ENCODE measurements at regions not wholly inside any gene's neighbourhood (a gene's known extent, or its start where the extent isn't known, plus 50 kb on each side); places are given as distances from the start of the nearest gene placed in this dataset.
A peak's percentile ranks its signal among the peaks of the same experiment; 100 is the strongest.

DNA sequence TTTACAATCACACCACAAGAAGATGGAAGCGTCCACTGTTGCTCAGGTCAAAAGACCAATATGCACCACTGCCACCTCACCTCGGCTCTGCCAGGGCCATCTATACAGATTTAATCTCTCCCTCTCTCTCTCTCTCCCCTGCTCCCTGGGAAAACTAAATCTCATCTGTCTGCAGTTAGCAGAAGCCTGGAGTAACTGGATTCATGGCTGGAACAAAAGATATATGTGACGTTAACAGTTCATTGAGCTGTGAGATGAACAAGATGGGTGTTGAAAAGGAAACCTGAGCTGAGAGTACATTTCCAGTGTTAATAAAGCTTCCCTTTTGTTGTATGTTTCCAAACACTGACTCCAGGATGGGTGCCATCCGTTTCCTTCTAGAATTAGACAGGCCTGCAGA is 369.7 kb downstream of the CDK5RAP2 start:
- DNase-seq = no peak

- no peak for DNase-seq
These were observed 376.9 kb downstream of the CDK5RAP2 start for GRCh38 chr9:120202856-120203654.

DNA sequence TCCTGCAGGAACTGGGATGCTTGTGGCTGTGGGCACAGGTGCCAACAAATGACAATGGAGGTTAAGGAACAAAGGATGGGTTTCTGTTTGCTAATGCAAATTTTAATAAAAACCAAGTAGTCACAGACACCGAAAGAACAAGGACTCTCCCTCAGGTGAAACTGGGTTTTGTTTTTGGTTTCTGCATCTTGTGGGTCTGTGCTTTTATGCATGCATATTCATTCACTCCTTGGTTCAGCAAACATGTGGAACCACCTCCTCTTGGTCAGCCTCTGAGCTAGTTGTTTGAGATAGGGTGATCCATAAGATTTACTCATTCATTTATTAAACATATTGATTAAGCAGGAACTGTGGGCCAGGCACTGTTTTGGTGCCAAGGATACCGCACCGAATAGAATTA is 381.9 kb downstream of the CDK5RAP2 start:
- no peak for DNase-seq

GRCh38 chr9:120197605-120198004 is 382.4 kb downstream of the CDK5RAP2 start:
- DNase-seq = no peak

DNA sequence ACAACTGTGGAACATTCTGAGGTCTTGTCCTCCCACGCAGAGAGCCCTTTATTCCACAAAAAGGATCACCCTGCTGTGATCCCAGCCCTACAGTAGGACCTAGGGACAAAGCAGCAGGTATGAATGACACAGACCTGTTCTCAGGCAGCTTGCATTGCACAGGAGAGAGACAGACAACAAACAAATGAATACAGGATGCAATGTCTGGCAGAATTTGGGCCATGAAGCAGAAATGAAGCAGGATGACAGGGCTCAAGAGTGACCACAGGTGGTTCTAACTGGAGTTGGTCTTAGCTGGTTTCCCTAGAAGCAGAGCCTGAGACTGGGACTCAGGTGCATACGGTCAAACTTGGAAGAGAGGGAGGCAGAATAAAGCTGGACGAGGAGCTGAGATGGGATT is 388.8 kb downstream of the CDK5RAP2 start:
- no peak for DNase-seq

DNA sequence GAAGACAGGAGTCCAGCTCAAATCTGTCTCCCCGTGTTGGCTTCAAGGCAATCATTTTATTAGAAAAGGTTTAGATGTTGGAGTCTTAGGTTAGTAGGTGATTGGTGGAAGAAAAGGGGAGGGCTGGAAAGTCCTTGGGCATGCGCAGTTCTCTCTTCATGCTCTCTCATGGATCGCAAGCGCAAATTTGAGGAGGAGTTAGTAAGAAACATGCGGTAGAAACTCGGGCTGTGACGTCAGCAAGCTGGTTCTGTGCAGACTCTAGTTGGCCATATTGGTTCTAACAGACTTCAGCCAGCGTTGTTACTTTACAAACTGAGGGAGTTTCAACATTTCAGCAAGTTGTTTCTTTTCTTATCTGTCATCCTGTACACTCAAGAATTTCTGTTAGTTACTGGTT is 392.2 kb downstream of the CDK5RAP2 start:
- no peak for DNase-seq

- no peak for DNase-seq
These were observed 393.7 kb downstream of the CDK5RAP2 start for GRCh38 chr9:120186276-120186675.

GRCh38 chr9:120184266-120184665 is 395.7 kb downstream of the CDK5RAP2 start:
- DNase-seq = no peak

DNA sequence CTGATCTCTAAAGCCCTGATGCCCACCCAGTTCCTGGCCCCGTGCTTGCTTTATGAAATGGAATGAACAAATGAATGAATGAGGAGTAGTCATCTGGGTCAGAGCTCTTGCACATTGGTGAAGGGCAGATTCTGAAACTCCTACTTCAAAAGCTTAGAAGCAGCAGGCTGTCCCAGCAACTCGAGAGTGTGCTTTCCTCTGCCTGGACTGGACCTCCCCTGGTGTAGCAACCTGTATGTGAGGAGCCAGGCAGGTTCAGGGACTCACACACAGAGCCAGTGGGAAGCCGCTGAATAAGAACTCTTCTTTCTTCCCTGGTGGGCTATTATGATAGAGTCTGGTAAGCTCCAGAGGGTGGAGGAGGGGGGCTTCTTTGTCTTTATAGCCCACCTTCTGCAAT is 396.4 kb downstream of the CDK5RAP2 start:
- DNase-seq = no peak

DNA sequence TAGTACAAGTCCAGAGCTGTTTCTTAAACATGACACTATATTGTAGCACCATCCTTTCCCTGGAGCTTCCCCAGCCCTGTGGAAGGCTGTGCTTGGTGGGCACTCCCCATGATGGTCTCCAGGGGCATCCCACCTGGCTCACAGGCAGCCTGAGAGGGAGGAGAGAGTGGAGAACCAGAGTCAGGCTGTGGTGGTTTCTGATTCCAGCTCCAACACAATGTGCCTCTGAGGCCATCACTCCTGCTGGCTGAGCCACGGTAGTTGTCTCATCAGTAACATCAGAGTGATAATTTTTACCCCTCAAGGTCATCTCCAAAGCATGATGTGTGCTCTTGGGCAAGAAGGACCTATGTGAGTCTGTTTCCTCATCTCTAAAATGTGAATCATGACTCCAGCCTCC is 398.0 kb downstream of the CDK5RAP2 start:
- DNase-seq = no peak

DNA sequence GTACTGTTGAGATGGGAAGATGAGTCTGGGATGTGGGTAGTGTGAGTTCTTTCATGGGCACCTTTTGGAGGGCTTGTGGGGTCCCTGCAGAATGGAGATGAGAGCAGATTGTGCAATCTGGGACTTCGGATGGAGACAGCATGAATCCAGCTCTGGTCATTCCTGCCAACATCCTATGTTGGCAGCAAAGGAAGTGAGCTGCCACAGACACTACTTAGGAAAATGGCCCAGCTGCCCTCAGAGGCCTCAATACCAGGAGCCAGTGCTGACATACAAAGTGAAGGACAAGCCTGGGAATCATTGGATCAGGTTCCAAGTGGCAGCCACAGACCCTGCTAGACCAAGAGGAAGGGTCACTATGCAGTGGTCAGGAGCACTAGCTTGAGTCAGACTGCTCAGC is 402.8 kb downstream of the CDK5RAP2 start:
- DNase-seq = no peak

DNA sequence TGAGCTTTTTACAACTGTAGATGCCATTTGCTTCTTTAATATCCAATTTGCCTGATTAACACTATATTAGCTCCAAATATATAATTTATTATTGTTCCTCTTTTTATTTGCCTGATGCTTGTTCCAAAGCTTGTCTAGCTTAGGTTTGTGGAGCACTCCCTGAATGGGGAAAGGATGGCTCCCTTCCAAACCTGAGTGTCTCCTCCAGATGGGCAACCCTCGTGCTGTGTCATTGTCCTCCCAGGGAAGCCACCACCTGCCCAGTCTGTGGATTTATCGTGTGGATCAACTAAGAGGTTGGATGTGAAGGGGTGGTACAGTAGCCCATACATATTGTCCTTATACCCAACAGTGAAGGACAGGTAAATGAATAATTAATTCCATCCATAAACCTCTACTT is 404.9 kb downstream of the CDK5RAP2 start:
- no peak for DNase-seq

DNA sequence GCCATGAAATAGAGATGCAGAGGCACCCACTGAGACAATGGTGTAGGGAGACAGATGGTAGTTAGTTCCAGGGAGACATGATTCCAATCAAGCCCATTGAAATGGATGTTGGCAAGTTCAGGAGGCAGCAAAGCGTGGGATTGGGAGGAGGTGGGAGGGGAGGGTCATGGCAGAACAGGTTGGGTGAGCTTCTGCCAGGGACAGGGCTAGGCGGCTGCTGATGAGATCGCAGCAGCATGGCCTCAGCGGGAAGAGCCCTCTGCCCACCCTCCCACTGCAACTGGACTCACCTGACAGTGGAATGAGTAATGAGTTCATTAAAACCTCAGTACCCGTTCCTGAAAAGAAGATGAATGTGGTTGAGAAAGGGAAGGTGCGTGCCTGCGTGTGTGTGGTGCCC is 418.2 kb downstream of the CDK5RAP2 start:
- no peak for DNase-seq

- DNase-seq = no peak
These were observed 421.7 kb downstream of the CDK5RAP2 start for GRCh38 chr9:120158221-120158620.

DNA sequence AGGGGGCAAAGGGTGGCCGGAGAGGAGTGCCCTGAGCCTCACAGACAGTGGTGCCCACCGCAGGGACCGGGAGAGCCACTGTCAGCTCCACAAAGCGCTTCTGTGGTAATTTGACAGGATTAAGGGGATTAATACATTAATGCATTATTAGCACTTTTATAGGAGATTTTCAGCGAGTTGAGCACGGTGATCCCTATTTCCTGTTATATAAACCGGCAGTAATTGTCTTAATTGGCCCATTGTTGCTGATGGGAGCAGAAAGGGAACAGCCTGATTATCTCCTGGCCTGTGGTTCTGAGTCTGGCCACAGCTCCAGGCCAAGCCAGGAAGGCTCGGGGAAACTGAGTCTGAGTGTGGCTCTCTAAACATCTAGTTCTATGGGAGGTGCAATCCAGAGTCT is 423.6 kb downstream of the CDK5RAP2 start:
- DNase-seq = no peak

DNA sequence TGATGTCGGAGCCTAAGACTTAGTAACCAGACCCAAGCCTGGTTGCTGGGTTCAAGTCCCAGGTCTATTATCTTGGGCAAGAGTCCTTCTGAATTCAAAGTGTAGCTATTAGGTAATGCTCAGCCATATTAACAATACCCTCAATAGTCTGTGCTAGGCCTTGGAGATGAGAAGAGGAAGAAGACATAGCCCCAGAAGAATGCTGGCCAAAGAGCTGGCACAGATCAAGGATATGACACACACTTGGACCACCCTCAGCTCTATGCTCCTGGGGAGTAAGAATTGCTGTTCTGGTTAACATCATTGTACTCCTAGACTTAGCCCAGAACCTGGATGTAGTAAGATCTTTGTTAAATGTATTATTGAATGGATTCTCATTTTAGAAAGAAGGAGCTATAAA is 426.7 kb downstream of the CDK5RAP2 start:
- no peak for DNase-seq

DNA sequence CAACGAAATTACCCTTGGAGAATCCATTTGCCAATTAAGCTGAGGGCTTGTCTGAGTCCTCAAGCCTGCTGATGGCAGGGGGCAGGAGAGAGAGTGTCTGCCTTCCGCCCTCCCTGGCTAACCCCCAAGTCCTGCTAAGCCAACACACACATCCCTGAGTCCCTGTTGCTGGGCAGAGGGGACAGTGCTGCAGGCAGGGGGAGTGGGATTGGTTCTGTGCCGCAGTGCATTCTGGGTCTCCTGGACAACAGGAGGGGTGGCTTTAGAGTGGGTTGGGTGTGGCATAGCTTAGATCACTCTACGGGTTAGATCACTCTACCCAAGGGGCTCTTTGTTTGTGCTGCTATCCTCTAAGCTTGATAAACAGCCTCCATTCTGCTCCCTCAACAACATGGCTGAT is 427.7 kb downstream of the CDK5RAP2 start:
- DNase-seq = no peak

DNA sequence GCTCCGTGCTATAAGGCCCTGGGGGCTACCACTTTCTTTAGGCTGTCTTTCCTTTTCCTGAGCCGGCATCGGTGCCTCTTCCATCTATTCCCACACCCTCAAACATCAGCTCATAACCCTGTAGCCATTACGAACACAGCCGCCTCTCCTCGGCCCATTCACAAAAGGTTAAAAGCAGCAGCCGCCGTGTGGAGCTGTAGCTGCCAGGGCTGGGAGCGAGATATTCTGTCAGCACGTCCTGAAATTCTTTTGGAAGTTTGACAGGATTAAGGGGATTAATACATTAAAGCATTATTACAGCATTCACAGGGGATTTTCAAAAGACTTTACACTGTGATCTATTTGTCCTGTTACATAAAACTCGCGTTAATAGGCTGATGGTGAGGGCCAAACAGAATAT is 428.2 kb downstream of the CDK5RAP2 start:
- no peak for DNase-seq

- no peak for DNase-seq
These were observed 428.8 kb downstream of the CDK5RAP2 start for GRCh38 chr9:120151149-120151548.

GRCh38 chr9:120138955-120139354 is 441.0 kb downstream of the CDK5RAP2 start:
- DNase-seq = no peak

DNA sequence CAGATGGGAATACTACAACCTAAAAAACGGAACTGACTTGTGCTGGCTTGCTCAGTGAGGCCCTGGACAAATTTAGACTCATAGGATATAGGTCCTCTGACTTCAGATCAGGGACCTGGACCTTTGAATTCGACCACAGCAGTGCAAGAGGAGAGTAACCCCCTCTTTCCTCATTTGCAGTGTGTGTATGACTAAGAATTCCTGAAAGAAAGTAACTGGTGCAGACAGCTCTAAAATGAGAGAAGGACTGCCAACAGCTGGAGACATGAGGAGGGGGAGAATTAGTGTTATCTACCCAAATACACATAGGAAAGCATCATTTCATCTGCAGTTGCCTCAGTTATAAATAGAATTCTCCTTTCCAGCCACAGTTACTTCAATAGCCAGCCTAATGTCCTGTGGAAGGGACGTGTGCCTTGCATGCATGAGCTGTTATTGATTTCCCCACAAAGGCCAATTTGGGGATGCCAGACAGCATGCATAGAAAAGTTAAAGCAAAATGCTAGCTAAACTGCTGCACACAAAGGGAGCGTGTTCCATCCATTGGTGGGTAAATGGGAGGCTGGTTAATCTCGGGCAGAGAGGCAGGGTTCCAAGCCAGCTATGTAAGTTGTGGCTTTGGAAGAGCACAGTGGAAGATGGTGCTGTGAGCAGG is 442.7 kb downstream of the CDK5RAP2 start:
- DNase-seq = no peak

- no peak for DNase-seq
These were observed 443.3 kb downstream of the CDK5RAP2 start for GRCh38 chr9:120136696-120137095.

- no peak for DNase-seq
These were observed 462.9 kb downstream of the CDK5RAP2 start for GRCh38 chr9:120117081-120117480.

DNA sequence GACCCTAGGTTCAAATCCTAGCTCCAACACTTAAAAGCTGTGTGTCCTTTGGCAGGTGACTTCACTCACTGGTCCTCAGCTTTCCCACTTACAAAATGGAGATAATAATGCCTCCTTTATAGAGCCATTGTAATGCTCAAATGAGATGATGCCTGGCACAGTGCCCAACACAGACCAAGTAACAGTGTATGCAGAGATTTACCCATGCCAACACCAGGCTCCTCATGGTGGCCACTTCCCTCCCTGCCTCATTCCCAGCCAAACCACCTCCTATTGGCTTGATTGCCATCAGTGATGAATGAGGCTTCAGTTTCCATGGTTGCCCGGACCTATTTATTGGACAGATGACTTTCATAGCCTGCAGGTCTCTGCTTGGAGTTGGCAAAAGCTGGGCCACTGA is 469.4 kb downstream of the CDK5RAP2 start:
- DNase-seq = no peak

DNA sequence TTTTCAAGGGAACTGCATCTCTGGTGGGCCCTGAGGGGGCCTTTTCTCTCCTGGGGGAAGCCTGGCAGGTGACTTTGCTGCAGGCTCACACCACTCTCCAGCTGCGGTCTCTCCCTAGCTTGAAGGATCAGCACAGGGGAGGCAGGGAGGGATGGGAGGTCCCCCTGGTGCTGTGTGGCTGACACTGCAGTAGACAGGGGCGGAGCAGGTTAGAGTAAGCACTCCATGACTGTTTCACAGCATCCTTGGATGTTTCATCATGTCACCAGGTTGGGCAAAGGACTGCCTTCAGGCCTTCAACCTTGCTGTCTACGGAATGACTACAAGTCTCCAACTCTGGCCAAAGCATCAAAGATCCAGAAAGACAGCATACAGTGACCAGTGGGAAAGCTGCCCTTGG is 470.7 kb downstream of the CDK5RAP2 start:
- peak; percentile 3 for DNase-seq
